ENCODE measurements at regions not wholly inside any gene's neighbourhood (a gene's known extent, or its start where the extent isn't known, plus 50 kb on each side); places are given as distances from the start of the nearest gene placed in this dataset.

- in situ Hi-C loops (cut with HindIII; ENCODE audit: low pct_unique_long_range_greater_than_20kb, low sequenced_read_pairs): no loop called here
- Histone ChIP-seq H3K27ac (ENCODE audit: low read length) (no peak overlapping the region), H3K9me3 (ENCODE audit: control insufficient read depth, insufficient read depth, low read depth, low read length) (no peaks in the 10 kb centered on the region), H3K36me3 (ENCODE audit: control insufficient read depth, insufficient read depth, low read length) (no peaks in the 10 kb centered on the region), H3K4me3 (ENCODE audit: low read depth in 2 of 2, low read length in 2 of 2) (no peak overlapping the region), H3K27me3 (ENCODE audit: control insufficient read depth, insufficient read depth, low read length) (peaks cover 27% of the 10 kb centered on the region), H3K4me1 (ENCODE audit: control insufficient read depth, insufficient read depth, low read length) (peaks cover 5% of the 10 kb centered on the region; the same call in 1 of the 2 replicates)
- ChIA-PET CTCF (interaction anchor here (0.6 kb wide), 1 partner anchor 222 kb away, joined by 4 read pairs; no protein-coding TSS in a partner anchor), POLR2A (no interaction called here)
- BruUV-seq (replicated peaks): no TSS peak
- TF ChIP-seq SIN3A (IDR thresholded peaks at IDR 0.05; ENCODE audit: borderline replicate concordance, insufficient read depth, low read depth, low read length) (no peak), POLR2AphosphoS5 (IDR thresholded peaks at IDR 0.05; ENCODE audit: low read depth, low read length) (no peak), TCF7L2 (IDR thresholded peaks at IDR 0.05; ENCODE audit: low read depth, low read length) (no peak)
- TF ChIP-seq, protein P1, sequence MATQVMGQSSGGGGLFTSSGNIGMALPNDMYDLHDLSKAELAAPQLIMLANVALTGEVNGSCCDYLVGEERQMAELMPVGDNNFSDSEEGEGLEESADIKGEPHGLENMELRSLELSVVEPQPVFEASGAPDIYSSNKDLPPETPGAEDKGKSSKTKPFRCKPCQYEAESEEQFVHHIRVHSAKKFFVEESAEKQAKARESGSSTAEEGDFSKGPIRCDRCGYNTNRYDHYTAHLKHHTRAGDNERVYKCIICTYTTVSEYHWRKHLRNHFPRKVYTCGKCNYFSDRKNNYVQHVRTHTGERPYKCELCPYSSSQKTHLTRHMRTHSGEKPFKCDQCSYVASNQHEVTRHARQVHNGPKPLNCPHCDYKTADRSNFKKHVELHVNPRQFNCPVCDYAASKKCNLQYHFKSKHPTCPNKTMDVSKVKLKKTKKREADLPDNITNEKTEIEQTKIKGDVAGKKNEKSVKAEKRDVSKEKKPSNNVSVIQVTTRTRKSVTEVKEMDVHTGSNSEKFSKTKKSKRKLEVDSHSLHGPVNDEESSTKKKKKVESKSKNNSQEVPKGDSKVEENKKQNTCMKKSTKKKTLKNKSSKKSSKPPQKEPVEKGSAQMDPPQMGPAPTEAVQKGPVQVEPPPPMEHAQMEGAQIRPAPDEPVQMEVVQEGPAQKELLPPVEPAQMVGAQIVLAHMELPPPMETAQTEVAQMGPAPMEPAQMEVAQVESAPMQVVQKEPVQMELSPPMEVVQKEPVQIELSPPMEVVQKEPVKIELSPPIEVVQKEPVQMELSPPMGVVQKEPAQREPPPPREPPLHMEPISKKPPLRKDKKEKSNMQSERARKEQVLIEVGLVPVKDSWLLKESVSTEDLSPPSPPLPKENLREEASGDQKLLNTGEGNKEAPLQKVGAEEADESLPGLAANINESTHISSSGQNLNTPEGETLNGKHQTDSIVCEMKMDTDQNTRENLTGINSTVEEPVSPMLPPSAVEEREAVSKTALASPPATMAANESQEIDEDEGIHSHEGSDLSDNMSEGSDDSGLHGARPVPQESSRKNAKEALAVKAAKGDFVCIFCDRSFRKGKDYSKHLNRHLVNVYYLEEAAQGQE (IDR thresholded peaks at IDR 0.05; ENCODE audit: insufficient read depth in 1 of 2, low read depth in 2 of 2, low read length in 1 of 2): no peak
- TF ChIP-seq, protein P2, sequence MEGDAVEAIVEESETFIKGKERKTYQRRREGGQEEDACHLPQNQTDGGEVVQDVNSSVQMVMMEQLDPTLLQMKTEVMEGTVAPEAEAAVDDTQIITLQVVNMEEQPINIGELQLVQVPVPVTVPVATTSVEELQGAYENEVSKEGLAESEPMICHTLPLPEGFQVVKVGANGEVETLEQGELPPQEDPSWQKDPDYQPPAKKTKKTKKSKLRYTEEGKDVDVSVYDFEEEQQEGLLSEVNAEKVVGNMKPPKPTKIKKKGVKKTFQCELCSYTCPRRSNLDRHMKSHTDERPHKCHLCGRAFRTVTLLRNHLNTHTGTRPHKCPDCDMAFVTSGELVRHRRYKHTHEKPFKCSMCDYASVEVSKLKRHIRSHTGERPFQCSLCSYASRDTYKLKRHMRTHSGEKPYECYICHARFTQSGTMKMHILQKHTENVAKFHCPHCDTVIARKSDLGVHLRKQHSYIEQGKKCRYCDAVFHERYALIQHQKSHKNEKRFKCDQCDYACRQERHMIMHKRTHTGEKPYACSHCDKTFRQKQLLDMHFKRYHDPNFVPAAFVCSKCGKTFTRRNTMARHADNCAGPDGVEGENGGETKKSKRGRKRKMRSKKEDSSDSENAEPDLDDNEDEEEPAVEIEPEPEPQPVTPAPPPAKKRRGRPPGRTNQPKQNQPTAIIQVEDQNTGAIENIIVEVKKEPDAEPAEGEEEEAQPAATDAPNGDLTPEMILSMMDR (IDR thresholded peaks at IDR 0.05): no peak
- ATAC-seq (no peak), DNase-seq (ENCODE audit: low read depth, low spot score) (no peak)
- intact Hi-C loops (cut with micrococcal nuclease; ENCODE audit: unreplicated experiment): loop anchor here (10.0 kb wide), 1 partner anchor 195 kb away; the partner anchor contains the start of gene ZNF516
Measured at GRCh38 chr18:76689646-76690264, 132.6 kb upstream of the ZNF236 start.

DNA sequence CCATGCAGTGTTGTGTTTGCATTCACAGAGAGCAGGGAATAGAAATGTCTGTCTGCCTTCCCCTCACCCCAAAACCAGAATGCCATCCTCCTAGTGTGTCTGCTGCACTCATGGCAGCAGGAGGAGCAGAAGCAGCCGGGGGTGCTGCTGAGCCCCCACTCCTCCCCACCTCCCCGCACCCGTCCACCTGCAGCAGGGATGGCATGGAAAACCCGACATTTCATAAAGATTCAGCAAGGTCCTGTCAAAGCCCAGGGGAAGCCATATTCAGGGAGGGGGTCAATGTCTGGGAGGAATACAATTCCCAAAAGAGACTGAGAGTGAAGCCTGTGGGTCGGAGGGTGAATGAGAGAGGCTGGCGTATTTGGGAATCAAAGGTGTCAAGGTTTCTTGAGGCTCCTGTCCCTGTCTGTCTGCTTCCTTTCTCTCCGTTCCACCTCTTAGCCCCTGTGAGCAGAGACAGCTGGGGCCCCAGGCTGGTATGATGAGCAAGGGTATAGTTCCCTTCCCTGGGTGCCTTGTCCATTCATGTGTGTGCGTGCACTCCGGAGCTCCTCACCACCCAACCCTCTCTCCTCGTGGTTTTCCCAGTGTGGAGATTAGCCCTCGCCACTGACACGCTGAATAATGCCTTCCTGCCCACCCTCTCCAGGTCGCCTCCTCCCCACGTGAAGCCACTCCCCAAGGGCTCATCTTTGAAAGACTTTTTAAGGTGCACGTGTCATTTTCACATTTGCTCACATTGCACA, 133.5 kb upstream of the ZNF236 start:
- in situ Hi-C loops (cut with HindIII; ENCODE audit: low pct_unique_long_range_greater_than_20kb, low sequenced_read_pairs): no loop called here
- TF ChIP-seq, protein P1 (IDR thresholded peaks at IDR 0.05; ENCODE audit: insufficient read depth in 1 of 2, low read depth in 2 of 2, low read length in 1 of 2): no peak
- TF ChIP-seq TCF7L2 (IDR thresholded peaks at IDR 0.05; ENCODE audit: low read depth, low read length) (no peak), POLR2AphosphoS5 (IDR thresholded peaks at IDR 0.05; ENCODE audit: low read depth, low read length) (no peak), SIN3A (IDR thresholded peaks at IDR 0.05; ENCODE audit: borderline replicate concordance, insufficient read depth, low read depth, low read length) (no peak)
- TF ChIP-seq, protein P2 (IDR thresholded peaks at IDR 0.05): no peak
- DNase-seq (ENCODE audit: low read depth, low spot score) (no peak), ATAC-seq (no peak)
- Histone ChIP-seq H3K27ac (ENCODE audit: low read length) (no peak overlapping the region), H3K9me3 (ENCODE audit: control insufficient read depth, insufficient read depth, low read depth, low read length) (no peaks in the 10 kb centered on the region), H3K36me3 (ENCODE audit: control insufficient read depth, insufficient read depth, low read length) (no peaks in the 10 kb centered on the region), H3K4me1 (ENCODE audit: control insufficient read depth, insufficient read depth, low read length) (peaks cover 8% of the 10 kb centered on the region), H3K4me3 (ENCODE audit: low read depth in 2 of 2, low read length in 2 of 2) (no peak overlapping the region), H3K27me3 (ENCODE audit: control insufficient read depth, insufficient read depth, low read length) (peaks cover 27% of the 10 kb centered on the region)
- intact Hi-C loops (cut with micrococcal nuclease; ENCODE audit: unreplicated experiment): loop anchor here (10.0 kb wide), 1 partner anchor 194 kb away; the partner anchor contains the start of gene ZNF516
- POLR2A ChIA-PET: no interaction called here
- no TSS peak for BruUV-seq (replicated peaks)
- CTCF ChIA-PET: interaction anchor here (2.1 kb wide), 1 partner anchor 290 kb away, joined by 5 read pairs; no protein-coding TSS in a partner anchor
